GM12873 (cell line): ENCODE measurements at regions not wholly inside any gene's neighbourhood (a gene's known extent, or its start where the extent isn't known, plus 50 kb on each side); places are given as distances from the start of the nearest gene placed in this dataset.

Source experiments
- CTCF ChIP-seq: IDR thresholded peaks from 2 replicates; pipeline ENCODE4 v1.5.1; 2012; ENCODE audit warnings: low read depth, mild to moderate bottlenecking, moderate library complexity, low read length, control low read depth; ENCODE audit not compliant: insufficient read depth; ENCODE audit errors: missing control alignments

- TF ChIP-seq CTCF, result no peak
Observed at GRCh38 chr16:6132121-6132520, 1034.5 kb upstream of the EEF2KMT start.

GRCh38 chr16:6131526-6132050 lies 1034.0 kb upstream of the EEF2KMT start:
- no peak for TF ChIP-seq CTCF

- TF ChIP-seq CTCF, result no peak
Observed at GRCh38 chr16:6125483-6126259, 1028.1 kb upstream of the EEF2KMT start.

- TF ChIP-seq CTCF, result no peak
Observed at GRCh38 chr16:6124136-6124535, 1026.5 kb upstream of the EEF2KMT start.

GRCh38 chr16:6122401-6122800 lies 1024.8 kb upstream of the EEF2KMT start:
- TF ChIP-seq CTCF, result no peak

- no peak for TF ChIP-seq CTCF
Observed at GRCh38 chr16:6114691-6115090, 1017.1 kb upstream of the EEF2KMT start.

GRCh38 chr16:6113749-6114148 lies 1016.2 kb upstream of the EEF2KMT start:
- TF ChIP-seq CTCF, result no peak
